H1 (cell line): ENCODE measurements at regions not wholly inside any gene's neighbourhood (a gene's known extent, or its start where the extent isn't known, plus 50 kb on each side); places are given as distances from the start of the nearest gene placed in this dataset.

Experiments used
- KDM5A ChIP-seq: fragments of 200-600 bp; IDR thresholded peaks from 2 replicates; pipeline ENCODE4 v1.7.1; 2012; ENCODE audit warnings: mild to moderate bottlenecking, low read length, inconsistent platforms, mixed read lengths
- POLR2A ChIP-seq, 2 experiments: IDR thresholded peaks; 1 replicate in 1 of 2; 2 replicates in 1 of 2; pipeline ENCODE4 v1.6.1; 2011; ENCODE audit warnings: low read depth in 2 of 2, low read length in 2 of 2, mild to moderate bottlenecking in 2 of 2; ENCODE audit errors: control extremely low read depth in 1 of 2
- TAF1 ChIP-seq: IDR thresholded peaks from 2 replicates; pipeline ENCODE4 v1.6.1; 2011; ENCODE audit warnings: mild to moderate bottlenecking, low read depth, low read length
- TEAD4 ChIP-seq: IDR thresholded peaks from 2 replicates; pipeline ENCODE4 v1.6.1; 2012; ENCODE audit warnings: low read depth, low read length, inconsistent platforms, mixed read lengths

DNA sequence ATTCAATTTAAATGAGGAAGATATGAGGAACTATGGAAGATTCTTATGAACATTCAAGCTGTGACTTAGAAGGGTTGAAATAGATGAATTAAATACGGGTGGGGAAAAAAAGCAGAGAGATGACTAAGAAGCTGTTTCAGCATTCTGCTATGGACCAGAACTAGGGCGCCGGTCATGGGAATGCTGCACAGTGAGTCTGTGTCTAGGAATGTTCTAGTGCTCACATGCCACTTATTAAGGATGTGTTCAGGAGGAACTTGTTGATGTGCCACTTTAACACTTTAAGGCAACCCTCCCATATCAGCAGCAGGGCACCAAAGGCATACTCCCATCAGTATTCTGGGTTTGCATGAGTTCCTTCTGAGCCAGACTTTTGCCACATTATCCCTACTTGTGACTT lies 152.1 kb downstream of the POSTN start:
- TF ChIP-seq POLR2A (IDR thresholded peaks at IDR 0.05; ENCODE audit: control extremely low read depth in 1 of 2, low read depth in 2 of 2, low read length in 2 of 2) (no peak), KDM5A (no peak), TEAD4 (no peak), TAF1 (no peak)
